ENCODE measurements at regions not wholly inside any gene's neighbourhood (a gene's known extent, or its start where the extent isn't known, plus 50 kb on each side); places are given as distances from the start of the nearest gene placed in this dataset.
"Not testable (repeated sequence)": the region's sequence is repeated elsewhere in the genome, so short reads cannot be mapped to it uniquely, and the experiment has no call there.

GRCh38 chr2:85941490-85941889, 52.7 kb upstream of the ST3GAL5 start:
- not testable (repeated sequence) for DNase-seq (ENCODE audit: low spot score)

GRCh38 chr2:85939131-85939530, 50.3 kb upstream of the ST3GAL5 start:
- no peak for DNase-seq (ENCODE audit: low spot score)

Data from activated CD4-positive, alpha-beta T cell treated with anti-CD3 and anti-CD28 coated beads, Interleukin-2, Interleukin-4, amounts not matched to agents 100 ng/mL and 50 ng/mL, durations not matched to agents 16 hours and 8 hours (primary cell).